ENCODE measurements at regions not wholly inside any gene's neighbourhood (a gene's known extent, or its start where the extent isn't known, plus 50 kb on each side); places are given as distances from the start of the nearest gene placed in this dataset.

- H3K79me2 ChIP-seq (ENCODE audit: control insufficient read depth, insufficient read depth, low read length): no peaks in the 10 kb centered on the region
- H3K9me3 ChIP-seq (ENCODE audit: control insufficient read depth, low read depth, low read length): no peaks in the 10 kb centered on the region
- no peak overlapping the region for H3K4me2 ChIP-seq (ENCODE audit: control insufficient read depth, extremely low read depth, insufficient read depth, low read depth, low read length)
- no peaks in the 10 kb centered on the region for H3K27me3 ChIP-seq (ENCODE audit: control insufficient read depth, extremely low read depth, insufficient read depth, low read length)
- no peak overlapping the region for H3K27ac ChIP-seq (ENCODE audit: control insufficient read depth, insufficient read depth, low read length)
- H2AFZ ChIP-seq (ENCODE audit: control insufficient read depth, low read length): no peak overlapping the region
- H3K9ac ChIP-seq (ENCODE audit: control insufficient read depth, extremely low read depth, insufficient read depth, low read length): no peak overlapping the region
- FAIRE-seq (no peak), DNase-seq (ENCODE audit: low read depth, low spot score) (no peak)
- no peak overlapping the region for H3K4me3 ChIP-seq (ENCODE audit: control insufficient read depth in 2 of 3, extremely low read depth in 1 of 3, insufficient read depth in 2 of 3, low read depth in 1 of 3, low read length in 3 of 3)
- dilution Hi-C loops (cut with MboI; ENCODE audit: extremely low pct_ligation_motif_present, low sequenced_read_pairs): no loop called here
- TF ChIP-seq EZH2 (IDR thresholded peaks at IDR 0.05; ENCODE audit: low read length) (no peak), CTCF (optimal IDR thresholded peaks at IDR 0.05 in 1 of 3, IDR thresholded peaks at IDR 0.05 in 1 of 3, conservative IDR thresholded peaks at IDR 0.05 in 1 of 3; ENCODE audit: extremely low read depth in 1 of 3, insufficient read depth in 2 of 3, low read length in 3 of 3) (no peak)
- H3K4me1 ChIP-seq (ENCODE audit: control insufficient read depth, extremely low read depth, insufficient read depth, low read length): no peaks in the 10 kb centered on the region
- no peaks in the 10 kb centered on the region for H4K20me1 ChIP-seq (ENCODE audit: control insufficient read depth, extremely low read depth, insufficient read depth, low read length)
- H3K9me1 ChIP-seq (ENCODE audit: control insufficient read depth, extremely low read depth, insufficient read depth, low read length): no peaks in the 10 kb centered on the region
- no peaks in the 10 kb centered on the region for H3K36me3 ChIP-seq (ENCODE audit: control insufficient read depth in 2 of 2, extremely low read depth in 1 of 2, insufficient read depth in 2 of 2, low read length in 2 of 2)
Observed at GRCh38 chr3:181358060-181358459, 353.7 kb upstream of the SOX2 start.

- Histone ChIP-seq H2AFZ (ENCODE audit: control insufficient read depth, low read length) (no peak overlapping the region), H3K27ac (ENCODE audit: control insufficient read depth, insufficient read depth, low read length) (no peak overlapping the region), H4K20me1 (ENCODE audit: control insufficient read depth, extremely low read depth, insufficient read depth, low read length) (no peaks in the 10 kb centered on the region), H3K27me3 (ENCODE audit: control insufficient read depth, extremely low read depth, insufficient read depth, low read length) (no peaks in the 10 kb centered on the region), H3K9me1 (ENCODE audit: control insufficient read depth, extremely low read depth, insufficient read depth, low read length) (no peaks in the 10 kb centered on the region), H3K4me2 (ENCODE audit: control insufficient read depth, extremely low read depth, insufficient read depth, low read depth, low read length) (no peak overlapping the region), H3K9me3 (ENCODE audit: control insufficient read depth, low read depth, low read length) (no peaks in the 10 kb centered on the region), H3K9ac (ENCODE audit: control insufficient read depth, extremely low read depth, insufficient read depth, low read length) (no peak overlapping the region), H3K79me2 (ENCODE audit: control insufficient read depth, insufficient read depth, low read length) (no peaks in the 10 kb centered on the region), H3K4me1 (ENCODE audit: control insufficient read depth, extremely low read depth, insufficient read depth, low read length) (no peaks in the 10 kb centered on the region), H3K36me3 (ENCODE audit: control insufficient read depth in 2 of 2, extremely low read depth in 1 of 2, insufficient read depth in 2 of 2, low read length in 2 of 2) (no peaks in the 10 kb centered on the region), H3K4me3 (ENCODE audit: control insufficient read depth in 2 of 3, extremely low read depth in 1 of 3, insufficient read depth in 2 of 3, low read depth in 1 of 3, low read length in 3 of 3) (no peak overlapping the region)
- dilution Hi-C loops (cut with MboI; ENCODE audit: extremely low pct_ligation_motif_present, low sequenced_read_pairs): no loop called here
- DNase-seq (ENCODE audit: low read depth, low spot score): no peak
- FAIRE-seq: no peak
- TF ChIP-seq CTCF (optimal IDR thresholded peaks at IDR 0.05 in 1 of 3, IDR thresholded peaks at IDR 0.05 in 1 of 3, conservative IDR thresholded peaks at IDR 0.05 in 1 of 3; ENCODE audit: extremely low read depth in 1 of 3, insufficient read depth in 2 of 3, low read length in 3 of 3) (peak; percentile 10 to 32 (median 25)), EZH2 (IDR thresholded peaks at IDR 0.05; ENCODE audit: low read length) (no peak)
Observed at GRCh38 chr3:181354140-181354539, 357.6 kb upstream of the SOX2 start.
